ENCODE measurements at regions not wholly inside any gene's neighbourhood (a gene's known extent, or its start where the extent isn't known, plus 50 kb on each side); places are given as distances from the start of the nearest gene placed in this dataset.
"Not testable (repeated sequence)": the region's sequence is repeated elsewhere in the genome, so short reads cannot be mapped to it uniquely, and the experiment has no call there.

DNA sequence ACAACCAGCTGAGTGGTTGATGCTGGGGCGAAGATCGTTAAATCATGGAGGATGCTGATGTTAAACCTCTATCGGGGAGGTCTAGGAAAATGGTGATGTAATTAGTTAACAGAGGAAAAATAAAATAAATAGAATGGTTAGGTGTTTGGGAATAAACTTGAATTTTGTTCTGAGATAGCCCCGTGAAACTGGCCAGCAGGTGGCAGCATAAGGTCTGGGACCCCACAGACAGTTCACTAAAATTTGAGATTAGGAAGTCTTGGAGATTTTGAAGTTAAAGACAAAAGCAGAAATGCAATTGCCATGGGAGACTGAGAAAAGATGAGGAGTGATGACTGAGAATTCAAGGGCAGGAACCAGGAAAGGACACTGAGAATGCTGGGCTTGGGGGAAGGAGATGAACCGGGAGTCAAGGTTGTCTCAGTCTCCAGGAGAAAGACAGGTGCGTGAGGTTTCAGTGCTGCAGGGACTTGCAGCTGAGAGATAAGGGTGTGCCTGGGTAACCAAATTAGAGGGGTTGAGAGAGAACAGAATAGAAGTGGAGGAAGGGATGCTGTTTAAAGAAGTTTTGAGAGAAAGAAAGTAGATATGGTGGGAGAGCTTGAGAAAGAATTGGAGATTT is 248.0 kb downstream of the ZNF92 start:
- TF ChIP-seq MXI1 (IDR thresholded peaks at IDR 0.05; ENCODE audit: low read depth, low read length); MAFK (IDR thresholded peaks at IDR 0.05; ENCODE audit: low read length); SIN3A (IDR thresholded peaks at IDR 0.05; ENCODE audit: borderline replicate concordance in 2 of 2, control insufficient read depth in 1 of 2, low read depth in 2 of 2, low read length in 2 of 2); ZNF282 (CRISPR knock-in tag; IDR thresholded peaks at IDR 0.05): not testable (repeated sequence)
- TF ChIP-seq, protein P1, sequence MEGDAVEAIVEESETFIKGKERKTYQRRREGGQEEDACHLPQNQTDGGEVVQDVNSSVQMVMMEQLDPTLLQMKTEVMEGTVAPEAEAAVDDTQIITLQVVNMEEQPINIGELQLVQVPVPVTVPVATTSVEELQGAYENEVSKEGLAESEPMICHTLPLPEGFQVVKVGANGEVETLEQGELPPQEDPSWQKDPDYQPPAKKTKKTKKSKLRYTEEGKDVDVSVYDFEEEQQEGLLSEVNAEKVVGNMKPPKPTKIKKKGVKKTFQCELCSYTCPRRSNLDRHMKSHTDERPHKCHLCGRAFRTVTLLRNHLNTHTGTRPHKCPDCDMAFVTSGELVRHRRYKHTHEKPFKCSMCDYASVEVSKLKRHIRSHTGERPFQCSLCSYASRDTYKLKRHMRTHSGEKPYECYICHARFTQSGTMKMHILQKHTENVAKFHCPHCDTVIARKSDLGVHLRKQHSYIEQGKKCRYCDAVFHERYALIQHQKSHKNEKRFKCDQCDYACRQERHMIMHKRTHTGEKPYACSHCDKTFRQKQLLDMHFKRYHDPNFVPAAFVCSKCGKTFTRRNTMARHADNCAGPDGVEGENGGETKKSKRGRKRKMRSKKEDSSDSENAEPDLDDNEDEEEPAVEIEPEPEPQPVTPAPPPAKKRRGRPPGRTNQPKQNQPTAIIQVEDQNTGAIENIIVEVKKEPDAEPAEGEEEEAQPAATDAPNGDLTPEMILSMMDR (IDR thresholded peaks at IDR 0.05 in 2 of 3, conservative IDR thresholded peaks at IDR 0.05 in 1 of 3; ENCODE audit: insufficient read depth in 2 of 3, low read depth in 1 of 3, low read length in 3 of 3): peak; percentile 33 to 57 (median 53); a peak in 4 of 6 replicates

Measured in K562 (cell line).